ENCODE measurements at regions not wholly inside any gene's neighbourhood (a gene's known extent, or its start where the extent isn't known, plus 50 kb on each side); places are given as distances from the start of the nearest gene placed in this dataset.

DNA sequence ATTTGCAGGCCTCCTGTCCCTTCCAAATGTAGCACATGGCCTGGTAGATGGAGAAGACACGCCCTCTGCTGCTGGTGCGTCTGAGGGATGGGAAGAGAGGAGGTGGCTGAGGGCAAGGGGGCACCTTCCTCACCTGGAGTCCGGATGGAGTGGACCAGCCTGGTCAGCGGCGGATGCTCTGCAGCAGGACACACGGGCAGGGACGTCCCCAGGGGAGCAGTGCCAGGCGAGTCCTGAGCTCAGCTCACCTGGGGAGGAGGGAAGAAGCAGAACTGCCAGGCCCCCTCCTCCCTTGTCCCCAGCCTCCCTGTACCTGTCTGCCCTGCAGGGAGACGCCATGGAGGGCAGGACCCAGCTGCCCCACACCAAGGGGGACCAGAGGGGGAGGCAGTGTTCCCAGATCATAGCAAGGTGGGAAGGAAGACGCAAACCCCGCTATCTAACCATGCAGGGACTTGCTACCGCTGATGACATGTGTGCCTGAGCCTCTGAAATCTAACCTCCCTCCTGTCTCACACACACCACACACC is 1495.9 kb downstream of the BRD1 start:
- H3K4me3 ChIP-seq (ENCODE audit: low read depth, low read length): no peak overlapping the region

DNA sequence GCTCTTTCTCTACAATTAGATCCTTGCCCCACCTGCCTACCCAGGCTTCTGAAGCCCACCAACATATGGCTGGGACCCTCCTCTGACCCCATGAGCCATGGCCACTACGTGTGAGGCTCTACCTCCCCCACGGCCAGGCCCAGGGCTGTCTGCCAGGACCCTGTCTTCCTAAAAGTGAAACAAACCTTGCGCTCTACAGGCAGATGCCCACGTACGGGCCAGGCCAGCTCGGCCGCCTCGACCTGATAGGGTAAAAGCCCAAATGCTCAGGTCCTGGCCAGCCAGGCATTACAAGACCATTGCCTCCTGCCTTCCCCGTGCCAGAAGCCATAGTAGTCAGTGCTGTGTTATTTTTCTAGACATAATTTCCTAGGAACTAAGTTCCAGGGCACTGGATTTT is 1496.4 kb downstream of the BRD1 start:
- no peak overlapping the region for H3K4me3 ChIP-seq (ENCODE audit: low read depth, low read length)

DNA sequence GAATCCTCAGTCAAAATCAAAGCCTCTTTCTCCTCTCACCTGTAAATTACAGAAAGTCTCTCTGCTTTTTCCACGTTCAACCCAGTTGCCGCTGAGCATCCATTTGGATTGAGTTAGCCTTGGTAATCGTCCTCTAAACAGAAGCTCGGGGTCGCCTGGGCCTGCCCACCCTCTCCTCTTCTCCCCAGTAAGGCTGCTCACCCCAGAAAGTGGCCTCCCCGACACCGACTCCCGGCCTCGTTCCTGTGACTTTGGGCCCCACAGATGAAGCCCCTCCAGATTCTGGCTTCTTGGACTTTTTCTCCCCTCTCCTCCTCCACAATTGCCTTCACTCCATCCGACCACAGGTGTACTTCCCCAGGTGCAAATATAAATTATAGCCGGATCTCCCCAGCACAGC is 1500.0 kb downstream of the BRD1 start:
- H3K4me3 ChIP-seq (ENCODE audit: low read depth, low read length): no peak overlapping the region

DNA sequence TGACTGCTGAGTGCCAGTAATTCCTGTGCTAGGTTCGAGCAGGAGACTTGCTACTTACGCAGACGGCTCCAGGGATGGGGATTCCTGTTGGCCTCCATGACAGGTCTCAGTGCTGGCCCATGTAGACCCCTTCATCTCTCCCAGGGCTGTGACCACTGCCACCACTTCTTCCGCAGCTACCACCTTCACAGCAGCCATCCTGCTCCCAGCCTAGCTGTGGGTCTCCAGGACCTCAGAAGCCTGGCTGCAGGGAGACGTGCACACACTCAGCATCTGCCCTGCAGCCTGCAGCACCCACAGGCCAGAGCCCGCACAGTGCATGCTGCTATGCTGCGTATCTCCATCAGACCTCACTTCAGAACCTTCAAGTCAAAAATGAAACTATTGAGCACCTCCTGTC is 1503.9 kb downstream of the BRD1 start:
- H3K4me3 ChIP-seq (ENCODE audit: low read depth, low read length): no peak overlapping the region

DNA sequence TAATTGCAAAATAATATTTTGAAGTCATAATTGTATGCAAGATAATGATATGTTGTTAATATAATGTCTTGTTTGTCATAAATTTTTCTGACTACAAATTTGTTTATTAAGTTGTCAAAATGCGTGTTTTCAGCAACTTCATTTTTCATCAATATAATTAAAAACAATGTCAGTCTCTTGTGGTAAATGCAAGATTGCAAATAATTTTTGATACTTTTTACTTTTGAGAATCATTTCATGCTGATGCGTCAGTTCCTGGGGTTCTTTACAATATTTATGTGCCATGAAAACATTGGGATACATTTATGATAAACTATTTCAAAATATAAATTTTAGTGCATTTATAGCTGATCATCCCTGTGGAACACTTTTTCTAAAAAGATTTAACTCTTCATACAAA is 1504.8 kb downstream of the BRD1 start:
- no peak overlapping the region for H3K4me3 ChIP-seq (ENCODE audit: low read depth, low read length)

DNA sequence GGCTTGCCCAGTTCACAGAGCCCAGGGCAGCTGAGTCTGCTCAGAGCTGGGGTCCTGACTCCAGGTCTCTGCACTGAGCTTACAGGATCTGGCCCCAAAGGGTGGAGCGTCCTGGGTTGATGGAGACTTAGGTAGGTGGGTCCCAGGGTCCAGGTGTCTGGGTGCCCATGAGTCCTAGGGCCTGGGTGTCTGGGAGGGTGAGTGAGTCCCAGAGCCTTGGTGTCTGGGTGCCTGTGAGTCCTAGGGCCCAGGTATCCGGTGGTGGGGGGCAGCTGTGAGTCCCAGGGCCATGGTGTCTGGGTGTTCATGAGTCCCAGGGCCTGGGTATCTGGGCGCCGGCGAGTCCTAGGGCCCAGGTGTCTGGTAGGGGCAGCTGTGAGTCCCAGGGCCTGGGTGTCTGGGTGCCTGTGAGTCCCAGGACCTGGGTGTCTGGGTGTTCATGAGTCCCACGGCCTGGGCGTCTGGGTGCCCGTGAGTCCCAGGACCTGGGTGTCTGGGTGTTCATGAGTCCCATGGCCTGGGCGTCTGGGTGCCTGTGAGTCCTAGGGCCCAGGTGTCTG is 1505.6 kb downstream of the BRD1 start:
- H3K4me3 ChIP-seq (ENCODE audit: low read depth, low read length): no peak overlapping the region

DNA sequence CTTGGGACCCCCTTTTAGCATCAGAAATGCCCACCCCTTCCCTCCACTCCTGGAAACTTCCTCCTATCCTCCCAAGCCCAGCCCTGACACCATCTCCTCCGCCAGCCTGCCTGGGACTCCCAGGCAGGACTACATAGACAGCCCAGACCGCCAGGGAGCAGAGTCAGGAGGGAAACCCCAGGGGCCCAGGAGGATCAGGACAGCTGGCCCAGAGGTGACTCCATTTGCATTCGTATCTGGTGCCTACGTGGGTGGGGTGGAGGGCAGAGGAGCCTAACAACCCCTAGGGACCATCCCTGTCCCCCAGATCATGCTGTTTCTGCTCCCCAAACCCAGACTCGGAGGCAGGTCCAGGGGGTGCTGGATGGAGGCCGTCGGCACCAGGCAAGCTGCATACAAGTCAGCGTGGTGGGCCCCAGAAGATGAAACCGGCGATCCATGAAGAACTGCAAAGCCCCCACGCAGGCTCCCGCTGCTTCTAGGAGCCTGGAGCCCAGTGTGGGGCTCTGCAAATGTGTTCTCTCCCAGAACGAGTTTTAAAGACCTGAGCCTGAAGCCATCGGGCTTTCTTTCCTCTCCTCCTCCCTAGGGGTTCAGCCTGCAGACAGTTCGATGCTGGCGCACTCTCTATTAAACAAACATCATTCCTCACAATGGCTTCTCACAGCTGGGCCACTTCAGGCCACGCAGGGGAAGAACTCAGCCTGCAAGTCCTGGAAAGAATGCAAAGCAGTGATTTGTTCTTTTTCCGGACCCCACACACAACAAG is 1506.8 kb downstream of the BRD1 start:
- H3K4me3 ChIP-seq (ENCODE audit: low read depth, low read length): no peak overlapping the region

DNA sequence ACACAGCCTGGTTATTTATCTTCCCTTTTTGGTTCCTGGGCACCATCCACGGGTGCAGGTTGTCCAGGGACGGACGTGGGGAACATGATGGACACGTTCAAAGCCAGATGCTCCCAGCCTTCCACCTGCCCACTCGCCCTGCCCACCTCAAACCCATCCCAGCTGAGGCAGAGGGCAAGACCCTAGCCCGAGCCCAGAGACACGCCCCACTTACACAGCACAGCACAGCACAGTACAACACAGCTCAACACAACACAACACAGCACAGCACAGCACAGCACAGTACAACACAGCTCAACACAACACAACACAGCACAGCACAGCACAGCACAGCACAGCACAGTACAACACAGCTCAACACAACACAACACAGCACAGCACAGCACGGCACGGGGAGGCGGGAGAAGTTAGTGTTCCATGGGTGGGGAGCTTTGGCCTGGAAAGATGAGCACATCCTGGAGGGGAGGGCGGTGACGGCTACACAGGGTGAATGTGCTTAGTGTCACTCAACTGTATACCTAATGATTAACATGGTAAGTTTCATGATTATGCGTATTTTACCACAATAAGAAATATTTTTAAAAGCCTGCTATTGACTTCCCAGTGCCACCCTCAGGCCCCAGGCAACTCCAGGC is 1507.5 kb downstream of the BRD1 start:
- no peak overlapping the region for H3K4me3 ChIP-seq (ENCODE audit: low read depth, low read length)

DNA sequence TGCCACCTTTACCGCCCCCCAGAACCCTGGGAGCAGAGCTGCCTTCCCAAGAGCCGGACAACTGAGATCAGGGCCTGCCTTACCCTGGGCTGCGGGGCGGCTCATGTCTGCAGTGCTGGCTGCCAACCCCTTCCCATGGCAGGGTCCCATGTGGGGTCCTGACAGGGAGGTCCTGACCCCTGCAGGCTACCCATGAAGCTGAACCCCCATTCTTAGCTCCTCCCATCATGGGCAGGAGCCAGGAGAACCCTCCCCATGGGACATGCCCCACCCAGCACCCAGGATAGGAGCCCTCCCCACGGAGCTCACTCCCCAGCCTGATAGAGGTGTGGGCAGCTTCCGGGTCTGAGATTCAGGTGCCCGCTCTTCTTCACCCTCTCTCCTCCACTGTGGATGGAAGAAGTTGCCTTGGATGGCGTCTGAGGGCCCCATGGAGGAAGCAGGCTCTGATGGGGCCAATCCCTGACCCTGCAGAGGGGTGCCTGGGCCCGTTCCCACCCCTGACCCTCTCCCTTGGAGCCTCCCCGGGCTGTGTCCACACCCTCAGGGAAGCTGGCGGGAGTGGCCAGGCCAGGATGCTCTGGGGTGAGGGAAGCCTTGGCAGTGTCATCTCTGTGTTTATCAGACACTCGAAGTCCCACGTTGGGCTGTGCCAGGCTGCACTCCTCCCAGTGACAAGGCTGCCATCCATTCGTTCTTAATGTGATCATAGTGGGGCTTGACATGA is 1508.2 kb downstream of the BRD1 start:
- H3K4me3 ChIP-seq (ENCODE audit: low read depth, low read length): no peak overlapping the region

DNA sequence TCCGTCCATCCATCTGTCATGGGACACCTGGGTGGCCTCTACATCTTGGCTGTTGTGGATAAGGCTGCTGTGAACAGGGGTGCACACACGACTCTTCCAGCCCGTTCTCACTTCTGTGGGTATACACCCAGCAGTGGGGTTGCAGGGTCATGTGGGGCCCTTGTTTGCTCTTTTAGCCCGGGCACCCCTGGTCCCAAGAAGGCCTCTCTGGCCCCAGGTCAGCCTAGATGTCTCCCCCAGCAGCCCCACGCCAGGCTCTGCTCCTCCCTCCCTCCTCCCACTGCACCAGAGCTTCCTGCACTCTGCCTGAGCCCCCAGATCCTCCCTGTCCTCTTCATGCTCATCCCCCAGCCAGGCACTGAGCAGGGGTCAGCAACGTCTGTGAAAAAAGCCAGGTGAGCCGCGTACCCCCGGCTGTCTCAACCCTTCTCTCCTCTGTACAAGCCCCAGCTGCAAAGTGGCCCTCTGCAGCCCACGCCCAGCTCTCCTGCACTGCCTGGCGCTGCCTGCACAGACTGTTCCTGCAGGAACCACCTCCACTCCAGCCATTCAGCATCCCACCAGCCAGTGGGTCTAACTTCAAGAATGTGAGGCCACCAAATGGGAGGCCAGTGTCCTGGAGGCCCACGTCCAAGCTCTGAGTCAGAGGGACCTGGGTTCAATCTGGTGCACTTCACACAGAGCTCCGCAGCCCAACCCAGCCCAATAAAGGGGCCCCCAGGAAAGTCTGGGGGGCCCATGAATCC is 1508.9 kb downstream of the BRD1 start:
- H3K4me3 ChIP-seq (ENCODE audit: low read depth, low read length): no peak overlapping the region

DNA sequence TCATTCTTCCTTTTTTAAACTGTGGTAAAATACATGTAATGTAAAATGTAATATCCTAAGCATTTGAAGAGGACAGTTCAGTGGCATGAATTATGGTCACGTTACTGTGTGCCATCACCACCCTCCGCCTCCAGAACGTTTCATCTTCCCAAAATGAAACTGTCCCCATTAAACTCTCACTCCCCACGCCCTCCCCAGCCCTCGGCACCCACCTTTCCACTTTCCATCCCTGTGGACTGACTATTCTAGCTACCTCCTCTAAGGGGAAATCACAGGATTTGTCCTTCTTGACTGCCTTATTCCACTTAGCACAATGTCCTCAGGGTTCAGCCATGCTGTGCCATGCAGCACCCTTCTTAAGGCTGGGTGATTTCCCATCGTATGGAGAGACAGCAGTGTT is 1509.5 kb downstream of the BRD1 start:
- H3K4me3 ChIP-seq (ENCODE audit: low read depth, low read length): no peak overlapping the region

DNA sequence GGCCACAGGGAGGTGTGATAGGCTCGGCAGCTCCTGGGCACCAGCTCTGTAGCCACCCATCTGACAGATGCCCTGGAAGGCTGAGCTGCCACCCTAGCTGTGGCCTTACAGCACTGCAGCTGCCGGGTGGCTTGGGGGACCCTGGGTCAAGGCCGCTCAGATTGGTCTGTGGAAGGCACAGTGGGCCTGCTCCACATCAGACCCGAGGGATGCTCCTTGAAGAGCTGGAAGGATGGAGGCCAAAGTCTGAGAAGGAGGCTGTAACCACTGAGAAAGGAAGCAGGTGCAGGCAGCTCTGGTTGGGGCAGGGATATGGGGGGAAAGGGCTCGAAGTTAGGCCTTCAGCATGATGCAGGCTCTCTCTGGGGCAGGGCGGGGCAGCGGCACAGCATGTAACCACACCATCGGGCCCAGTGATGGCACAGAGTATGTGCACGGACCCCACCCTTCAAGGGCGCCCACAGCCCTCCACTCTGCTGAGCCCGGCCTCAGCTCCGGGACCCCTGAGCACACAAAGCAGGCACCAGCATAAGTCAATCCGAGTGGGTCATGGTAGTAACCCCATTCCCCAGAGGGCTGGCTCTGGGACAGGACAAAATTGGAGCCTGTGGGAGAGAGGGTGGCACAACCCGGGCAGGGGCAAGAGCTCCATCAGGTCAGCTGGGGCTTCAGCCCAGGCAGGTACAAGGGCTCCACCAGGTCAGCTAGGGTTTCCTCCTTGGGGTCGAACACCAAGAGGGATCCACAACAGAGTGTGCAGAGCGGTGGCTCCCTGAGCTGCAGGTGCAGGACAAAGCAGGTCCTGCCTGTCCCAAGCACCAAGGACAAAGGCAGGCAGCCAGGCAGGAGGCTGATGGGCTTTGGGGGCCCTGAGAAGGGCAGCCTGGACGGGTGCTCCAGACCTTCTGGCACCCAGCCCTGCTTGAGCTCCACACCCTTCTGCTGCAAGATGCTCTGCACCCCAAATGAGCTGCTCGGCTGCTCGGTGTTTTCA is 1511.1 kb downstream of the BRD1 start:
- no peak overlapping the region for H3K4me3 ChIP-seq (ENCODE audit: low read depth, low read length)

DNA sequence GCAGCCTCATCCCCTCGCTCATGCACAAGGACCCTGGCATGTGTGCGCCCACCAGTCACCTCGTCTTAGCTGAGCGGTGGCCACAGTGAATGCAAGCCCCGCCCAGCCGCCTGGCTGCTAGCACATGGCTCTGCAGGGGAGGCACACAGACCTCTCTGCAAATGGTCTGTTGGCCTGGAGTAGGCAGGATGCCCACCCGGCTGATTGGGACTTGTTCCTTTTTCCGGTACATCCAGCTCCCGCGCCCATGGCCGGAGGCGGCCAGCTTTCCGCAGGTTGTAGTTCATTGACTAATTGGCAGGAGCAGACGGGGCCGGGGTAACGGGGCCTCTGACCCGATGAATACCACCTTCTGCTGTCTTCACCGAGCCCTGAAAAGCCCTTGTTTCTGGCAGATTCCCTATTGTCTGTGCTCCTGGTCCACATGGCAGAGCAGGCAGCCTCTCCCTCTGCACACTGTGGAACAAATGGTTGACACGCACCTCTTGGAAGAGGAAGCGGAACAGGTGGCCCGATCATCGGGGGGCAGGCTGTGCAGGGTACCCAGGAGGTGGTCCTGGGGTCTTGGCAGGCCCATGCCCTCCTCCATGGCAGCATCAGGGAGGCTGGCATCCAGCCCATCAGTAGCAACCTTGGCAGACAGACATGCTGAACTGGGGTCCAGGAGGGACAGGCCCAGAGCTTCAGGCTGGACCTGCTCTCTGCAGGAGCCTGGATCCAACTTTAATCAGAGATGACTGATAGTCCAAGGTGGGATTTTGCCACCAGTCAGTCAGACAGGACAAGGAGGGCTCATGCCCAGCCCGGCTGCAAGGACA is 1512.0 kb downstream of the BRD1 start:
- H3K4me3 ChIP-seq (ENCODE audit: low read depth, low read length): no peak overlapping the region

DNA sequence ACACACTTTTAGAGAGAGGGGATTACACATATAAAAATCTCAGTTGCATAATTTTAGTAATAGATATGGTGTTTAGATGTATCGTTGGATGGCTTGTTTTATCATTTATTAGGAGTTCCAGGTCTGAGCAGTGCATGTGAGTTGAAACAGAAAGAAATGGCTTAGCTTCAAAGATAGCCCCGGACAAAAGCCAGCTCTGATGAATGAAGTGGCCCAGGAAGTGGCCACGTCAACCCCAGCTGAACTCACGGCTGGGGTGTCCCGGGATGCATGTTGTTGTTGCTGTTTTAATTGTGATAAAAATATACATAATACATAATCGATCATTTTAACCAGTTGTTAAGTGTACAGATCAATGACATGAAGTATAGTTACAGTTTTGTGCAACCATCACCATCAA is 1513.6 kb downstream of the BRD1 start:
- H3K4me3 ChIP-seq (ENCODE audit: low read depth, low read length): no peak overlapping the region

DNA sequence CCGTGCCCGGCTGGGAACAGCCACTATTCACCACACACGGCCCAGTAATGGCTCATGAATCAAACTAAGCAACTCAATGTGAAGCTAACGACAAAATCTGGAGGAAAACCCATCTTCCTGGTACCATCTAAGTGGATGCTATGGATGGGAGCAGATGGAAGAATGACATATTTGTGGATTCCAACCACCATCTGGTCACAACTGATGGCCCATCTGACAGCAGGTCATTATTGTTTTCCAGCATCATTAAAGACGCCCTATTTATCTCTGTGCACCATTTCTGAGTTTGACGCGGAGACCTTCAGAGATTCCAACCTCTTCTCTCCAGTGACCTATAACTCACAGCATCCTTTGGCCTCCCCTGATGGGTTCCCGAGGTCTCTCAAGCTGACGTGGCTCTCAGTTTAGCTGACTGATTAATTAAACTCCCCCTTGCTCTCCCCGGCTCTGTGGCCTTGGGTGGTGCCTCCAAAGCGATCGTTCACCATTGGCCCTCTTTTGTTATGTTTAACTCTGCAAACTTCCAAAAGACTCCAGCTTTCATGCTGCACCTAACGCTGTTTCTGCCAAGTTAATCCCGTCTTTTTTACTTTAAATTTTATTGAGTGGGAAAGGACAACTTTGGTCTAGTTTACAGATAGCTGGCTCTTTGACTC is 1514.4 kb downstream of the BRD1 start:
- no peak overlapping the region for H3K4me3 ChIP-seq (ENCODE audit: low read depth, low read length)

DNA sequence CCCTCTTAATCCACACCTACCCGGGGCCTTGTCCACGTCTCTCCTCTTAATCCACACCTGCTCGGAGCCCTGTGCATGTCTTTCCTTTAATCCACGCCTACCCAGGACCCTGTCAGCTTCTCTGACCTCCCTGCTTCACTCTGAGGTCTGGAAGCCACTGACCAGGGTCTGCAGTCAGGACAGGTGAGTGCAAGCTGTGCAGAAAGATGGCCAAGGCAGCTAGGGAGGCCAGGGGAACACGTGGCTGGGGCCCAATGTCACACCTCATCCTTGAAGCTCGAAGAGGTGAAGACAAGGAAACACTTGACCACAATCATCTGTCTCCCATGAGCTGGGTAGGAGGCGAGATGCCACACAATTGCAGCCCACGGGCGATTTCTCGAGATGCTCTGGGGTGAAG is 1516.9 kb downstream of the BRD1 start:
- H3K4me3 ChIP-seq (ENCODE audit: low read depth, low read length): no peak overlapping the region

DNA sequence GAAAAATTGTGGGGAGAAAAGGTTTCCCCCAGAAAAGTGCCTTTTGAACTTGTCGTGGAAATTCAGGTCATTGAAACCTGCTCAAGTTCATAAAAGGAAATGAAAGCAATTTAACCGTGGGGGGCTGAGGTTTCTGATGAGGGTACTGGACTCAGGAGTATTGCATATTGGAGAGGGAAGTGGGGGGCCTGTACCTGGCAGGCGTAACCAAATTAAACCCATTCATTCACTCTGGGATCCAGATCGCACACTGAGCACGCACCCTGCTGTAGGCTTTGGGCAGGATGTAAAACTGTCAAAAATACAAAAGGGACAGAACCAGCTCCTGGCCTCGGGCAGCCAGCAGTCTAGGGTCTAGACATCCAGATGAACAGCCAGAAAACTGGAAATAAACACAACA is 1517.4 kb downstream of the BRD1 start:
- H3K4me3 ChIP-seq (ENCODE audit: low read depth, low read length): no peak overlapping the region

DNA sequence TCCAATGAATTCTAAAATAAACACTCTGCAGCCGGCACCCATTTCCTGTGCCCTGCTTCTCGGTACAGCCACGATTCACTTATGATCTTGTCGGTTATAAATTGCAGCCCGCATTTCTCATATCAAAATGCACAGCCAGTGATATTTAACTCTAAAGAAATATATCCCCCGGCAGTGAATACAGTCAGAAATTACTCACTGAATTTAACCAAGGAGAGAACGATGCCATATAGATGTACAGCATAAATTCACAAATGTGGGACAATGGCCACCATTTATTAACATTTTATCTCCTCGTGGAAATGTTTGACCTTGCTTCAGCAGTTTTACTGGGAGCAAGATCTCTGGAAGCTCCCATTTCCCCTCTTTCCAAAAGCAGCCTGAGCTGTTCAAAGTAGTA is 1517.8 kb downstream of the BRD1 start:
- no peak overlapping the region for H3K4me3 ChIP-seq (ENCODE audit: low read depth, low read length)
